Prostate gland (tissue), 2 donors: ENCODE measurements at regions not wholly inside any gene's neighbourhood (a gene's known extent, or its start where the extent isn't known, plus 50 kb on each side); places are given as distances from the start of the nearest gene placed in this dataset.

ENCODE experiments used
- POLR2A ChIP-seq: fragments of 450-650 bp; IDR thresholded peaks from one replicate; pipeline ENCODE4 v1.6.1; 2016; ENCODE audit warnings: antibody characterized with exemption, mild to moderate bottlenecking
- POLR2AphosphoS5 ChIP-seq: sonication (generic); formaldehyde crosslinking; IDR thresholded peaks from one replicate; pipeline ENCODE4 v1.6.1; 2017; ENCODE audit warnings: antibody characterized with exemption
- TF ChIP-seq, protein P1 (sequence below), 4 experiments: fragments of 200-600 bp in 2 of 4; fragments of 450-650 bp in 2 of 4; sonication (generic) in 2 of 4; IDR thresholded peaks; 1 replicate in 3 of 4; 2 replicates in 1 of 4; pipeline ENCODE4 v1.5.1; 2016 to 2019; ENCODE audit warnings: antibody characterized with exemption in 4 of 4, mild to moderate bottlenecking in 2 of 4, moderate library complexity in 2 of 4

DNA sequence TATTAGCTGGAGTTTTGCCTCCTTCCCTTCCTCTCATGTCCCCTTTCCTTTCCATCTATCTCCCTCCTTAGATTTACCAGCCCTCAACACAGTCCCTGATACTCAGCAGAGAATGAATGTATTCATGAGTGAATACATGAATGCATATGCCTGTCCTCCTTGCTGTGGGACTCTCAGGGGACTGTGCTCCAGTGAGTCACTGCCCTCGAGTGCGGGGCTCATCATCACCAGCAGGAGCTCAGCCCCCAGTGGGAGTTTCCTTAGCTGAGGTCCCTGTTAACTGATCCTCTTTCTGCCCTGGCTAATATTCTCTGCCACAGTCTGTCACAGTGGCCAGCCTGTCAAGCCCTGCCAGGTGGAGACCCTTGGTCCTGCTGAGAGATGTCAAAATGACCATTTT is 104.9 kb upstream of the LHCGR start:
- TF ChIP-seq, protein P1, sequence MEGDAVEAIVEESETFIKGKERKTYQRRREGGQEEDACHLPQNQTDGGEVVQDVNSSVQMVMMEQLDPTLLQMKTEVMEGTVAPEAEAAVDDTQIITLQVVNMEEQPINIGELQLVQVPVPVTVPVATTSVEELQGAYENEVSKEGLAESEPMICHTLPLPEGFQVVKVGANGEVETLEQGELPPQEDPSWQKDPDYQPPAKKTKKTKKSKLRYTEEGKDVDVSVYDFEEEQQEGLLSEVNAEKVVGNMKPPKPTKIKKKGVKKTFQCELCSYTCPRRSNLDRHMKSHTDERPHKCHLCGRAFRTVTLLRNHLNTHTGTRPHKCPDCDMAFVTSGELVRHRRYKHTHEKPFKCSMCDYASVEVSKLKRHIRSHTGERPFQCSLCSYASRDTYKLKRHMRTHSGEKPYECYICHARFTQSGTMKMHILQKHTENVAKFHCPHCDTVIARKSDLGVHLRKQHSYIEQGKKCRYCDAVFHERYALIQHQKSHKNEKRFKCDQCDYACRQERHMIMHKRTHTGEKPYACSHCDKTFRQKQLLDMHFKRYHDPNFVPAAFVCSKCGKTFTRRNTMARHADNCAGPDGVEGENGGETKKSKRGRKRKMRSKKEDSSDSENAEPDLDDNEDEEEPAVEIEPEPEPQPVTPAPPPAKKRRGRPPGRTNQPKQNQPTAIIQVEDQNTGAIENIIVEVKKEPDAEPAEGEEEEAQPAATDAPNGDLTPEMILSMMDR (IDR thresholded peaks at IDR 0.05), result no peak
- TF ChIP-seq POLR2A (no peak), POLR2AphosphoS5 (no peak)
